ENCODE measurements at regions not wholly inside any gene's neighbourhood (a gene's known extent, or its start where the extent isn't known, plus 50 kb on each side); places are given as distances from the start of the nearest gene placed in this dataset.

DNA sequence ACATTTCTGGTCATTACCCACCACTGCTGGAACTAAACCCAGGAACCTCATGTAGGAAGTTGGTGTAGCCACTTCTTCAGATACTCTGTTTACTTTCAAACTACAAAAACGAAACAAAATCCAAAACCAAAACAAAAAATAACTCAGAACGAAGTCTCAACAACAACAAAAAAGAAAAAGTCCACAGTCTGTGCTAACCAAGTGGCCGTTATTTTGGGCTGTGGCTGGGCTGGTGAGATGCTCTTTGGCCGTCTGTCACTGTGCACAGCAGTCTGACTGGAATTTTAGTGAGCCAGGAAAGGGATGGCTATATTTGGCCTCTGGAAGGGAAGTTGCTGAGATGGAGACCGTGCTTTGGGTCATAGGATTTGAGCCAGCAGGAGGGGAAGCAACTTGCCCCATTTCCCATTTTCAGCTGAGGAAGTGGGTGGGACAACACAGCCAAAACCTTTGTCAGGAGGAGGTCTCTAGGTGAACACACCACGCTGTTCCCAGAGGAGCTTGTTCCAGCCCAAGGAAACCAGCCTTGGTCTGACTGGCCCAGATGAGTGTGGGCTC, 334.1 kb downstream of the ZSWIM6 start:
- H3K4me3 Mint-ChIP-seq = peak overlapping the region in 1 of 7 donors; percentile 22
- H3K27ac Mint-ChIP-seq = no peak overlapping the region
- peaks cover 3 to 10% of the 10 kb centered on the region in 2 donors for H3K27me3 Mint-ChIP-seq
- ChIA-PET POLR2A (no interaction called here), CTCF (interaction anchor here (3.4 kb wide), 1 partner anchor 8 kb away, joined by 16 read pairs; no protein-coding TSS in a partner anchor)
- Histone ChIP-seq H3K27ac (ENCODE audit: low read depth, low read length) (no peak overlapping the region), H3K4me3 (ENCODE audit: low read length) (no peak overlapping the region), H3K9me3 (ENCODE audit: low read length) (no peaks in the 10 kb centered on the region), H3K4me1 (ENCODE audit: insufficient read depth, low read length) (no peaks in the 10 kb centered on the region), H3K36me3 (ENCODE audit: insufficient read depth, low read length) (no peaks in the 10 kb centered on the region), H3K27me3 (ENCODE audit: insufficient read depth, low read length, poor library complexity, severe bottlenecking) (no peaks in the 10 kb centered on the region)
- H3K4me1 Mint-ChIP-seq = no peaks in the 10 kb centered on the region
- no peaks in the 10 kb centered on the region for H3K36me3 Mint-ChIP-seq
- no peaks in the 10 kb centered on the region for H3K9me3 Mint-ChIP-seq
- DNase-seq = no peak

- CTCF ChIA-PET = interaction anchor here (3.4 kb wide), 1 partner anchor 9 kb away, joined by 16 read pairs; no protein-coding TSS in a partner anchor
- H3K27ac Mint-ChIP-seq = no peak overlapping the region
- no peaks in the 10 kb centered on the region for H3K36me3 Mint-ChIP-seq
- no peaks in the 10 kb centered on the region for H3K4me1 ChIP-seq (ENCODE audit: insufficient read depth, low read length)
- H3K27me3 Mint-ChIP-seq = peaks cover 2 to 8% of the 10 kb centered on the region in 2 donors
- H3K27me3 ChIP-seq (ENCODE audit: insufficient read depth, low read length, poor library complexity, severe bottlenecking) = no peaks in the 10 kb centered on the region
- no peak overlapping the region for H3K27ac ChIP-seq (ENCODE audit: low read depth, low read length)
- no peaks in the 10 kb centered on the region for H3K36me3 ChIP-seq (ENCODE audit: insufficient read depth, low read length)
- no peak overlapping the region for H3K4me3 Mint-ChIP-seq
- H3K9me3 ChIP-seq (ENCODE audit: low read length) = no peaks in the 10 kb centered on the region
- no peaks in the 10 kb centered on the region for H3K4me1 Mint-ChIP-seq
- no peak overlapping the region for H3K4me3 ChIP-seq (ENCODE audit: low read length)
- POLR2A ChIA-PET = no interaction called here
- H3K9me3 Mint-ChIP-seq = no peaks in the 10 kb centered on the region
- no peak for DNase-seq
Measured at GRCh38 chr5:61667525-61668218, 335.6 kb downstream of the ZSWIM6 start.

DNA sequence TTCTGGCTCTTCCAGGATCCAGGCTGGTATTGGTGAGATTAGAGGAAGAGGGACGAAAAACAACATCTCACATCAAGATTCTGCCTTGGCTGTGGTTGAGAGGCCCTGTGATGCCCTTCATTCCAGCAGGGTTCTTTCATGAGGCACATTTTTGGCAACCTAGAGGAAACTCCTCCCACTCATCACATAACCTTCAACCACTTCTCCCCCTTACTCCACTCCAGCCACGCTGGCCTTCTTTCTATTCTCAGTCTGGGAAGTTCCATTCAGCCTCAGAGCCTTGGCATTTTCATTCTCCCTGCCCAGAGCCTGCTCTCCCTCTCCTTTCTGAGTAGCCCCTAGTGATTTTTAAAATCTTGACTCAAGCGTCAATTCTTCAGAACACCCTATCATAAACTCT, 337.5 kb downstream of the ZSWIM6 start:
- Histone ChIP-seq H3K4me1 (ENCODE audit: insufficient read depth, low read length) (no peaks in the 10 kb centered on the region), H3K27ac (ENCODE audit: low read depth, low read length) (no peak overlapping the region), H3K27me3 (ENCODE audit: insufficient read depth, low read length, poor library complexity, severe bottlenecking) (no peaks in the 10 kb centered on the region), H3K9me3 (ENCODE audit: low read length) (no peaks in the 10 kb centered on the region), H3K4me3 (ENCODE audit: low read length) (no peak overlapping the region), H3K36me3 (ENCODE audit: insufficient read depth, low read length) (no peaks in the 10 kb centered on the region)
- H3K4me1 Mint-ChIP-seq = no peaks in the 10 kb centered on the region
- DNase-seq = no peak
- no peaks in the 10 kb centered on the region for H3K9me3 Mint-ChIP-seq
- no peak overlapping the region for H3K27ac Mint-ChIP-seq
- ChIA-PET CTCF (interaction anchor here (3.4 kb wide), 1 partner anchor 11 kb away, joined by 16 read pairs; no protein-coding TSS in a partner anchor), POLR2A (no interaction called here)
- no peak overlapping the region for H3K4me3 Mint-ChIP-seq
- H3K27me3 Mint-ChIP-seq = peaks cover 11 to 13% of the 10 kb centered on the region in 2 donors
- no peaks in the 10 kb centered on the region for H3K36me3 Mint-ChIP-seq

DNA sequence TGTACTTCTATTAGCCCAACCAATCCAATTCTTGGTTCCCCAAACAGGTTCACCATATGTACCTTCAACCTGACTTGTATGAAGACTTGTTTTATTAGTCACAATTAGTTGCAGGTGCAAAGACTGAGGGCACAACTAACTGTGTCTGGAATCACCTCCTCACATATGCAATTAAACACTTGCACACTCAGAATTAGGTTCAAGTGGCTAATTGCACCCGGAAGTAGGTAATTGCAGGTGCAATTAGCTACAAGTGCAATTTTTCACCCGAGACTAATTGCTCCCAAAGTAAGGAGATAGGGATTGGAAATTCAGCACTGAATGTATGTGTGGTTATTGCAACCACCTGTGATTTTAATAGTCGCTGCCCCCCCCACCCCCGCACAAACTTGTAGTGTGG, 338.9 kb downstream of the ZSWIM6 start:
- Mint-ChIP-seq H3K4me1 (no peaks in the 10 kb centered on the region), H3K9me3 (no peaks in the 10 kb centered on the region), H3K27ac (no peak overlapping the region), H3K27me3 (peaks cover 14 to 22% of the 10 kb centered on the region in 2 donors), H3K4me3 (no peak overlapping the region), H3K36me3 (no peaks in the 10 kb centered on the region)
- no peak for DNase-seq
- Histone ChIP-seq H3K4me1 (ENCODE audit: insufficient read depth, low read length) (no peaks in the 10 kb centered on the region), H3K27me3 (ENCODE audit: insufficient read depth, low read length, poor library complexity, severe bottlenecking) (no peaks in the 10 kb centered on the region), H3K4me3 (ENCODE audit: low read length) (no peak overlapping the region), H3K9me3 (ENCODE audit: low read length) (no peaks in the 10 kb centered on the region), H3K27ac (ENCODE audit: low read depth, low read length) (no peak overlapping the region), H3K36me3 (ENCODE audit: insufficient read depth, low read length) (no peaks in the 10 kb centered on the region)
- POLR2A ChIA-PET = no interaction called here
- CTCF ChIA-PET = interaction anchor here (1.6 kb wide), 1 partner anchor 12 kb away, joined by 3 read pairs; no protein-coding TSS in a partner anchor

- Mint-ChIP-seq H3K9me3 (no peaks in the 10 kb centered on the region), H3K27me3 (peaks cover 14 to 33% of the 10 kb centered on the region in 2 donors), H3K4me3 (no peak overlapping the region), H3K4me1 (no peaks in the 10 kb centered on the region), H3K36me3 (no peaks in the 10 kb centered on the region), H3K27ac (no peak overlapping the region)
- Histone ChIP-seq H3K9me3 (ENCODE audit: low read length) (no peaks in the 10 kb centered on the region), H3K36me3 (ENCODE audit: insufficient read depth, low read length) (no peaks in the 10 kb centered on the region), H3K4me3 (ENCODE audit: low read length) (no peak overlapping the region), H3K27me3 (ENCODE audit: insufficient read depth, low read length, poor library complexity, severe bottlenecking) (no peaks in the 10 kb centered on the region), H3K27ac (ENCODE audit: low read depth, low read length) (no peak overlapping the region), H3K4me1 (ENCODE audit: insufficient read depth, low read length) (no peaks in the 10 kb centered on the region)
- ChIA-PET POLR2A (no interaction called here), CTCF (no interaction called here)
- DNase-seq = no peak
Measured at GRCh38 chr5:61673007-61673735, 341.1 kb downstream of the ZSWIM6 start.

GRCh38 chr5:61674378-61674777, 342.3 kb downstream of the ZSWIM6 start:
- Histone ChIP-seq H3K4me1 (ENCODE audit: insufficient read depth, low read length) (no peaks in the 10 kb centered on the region), H3K4me3 (ENCODE audit: low read length) (no peak overlapping the region), H3K27me3 (ENCODE audit: insufficient read depth, low read length, poor library complexity, severe bottlenecking) (no peaks in the 10 kb centered on the region), H3K9me3 (ENCODE audit: low read length) (no peaks in the 10 kb centered on the region), H3K36me3 (ENCODE audit: insufficient read depth, low read length) (no peaks in the 10 kb centered on the region), H3K27ac (ENCODE audit: low read depth, low read length) (no peak overlapping the region)
- Mint-ChIP-seq H3K36me3 (no peaks in the 10 kb centered on the region), H3K9me3 (no peaks in the 10 kb centered on the region), H3K4me1 (no peaks in the 10 kb centered on the region), H3K27ac (no peak overlapping the region), H3K27me3 (peaks cover 16 to 41% of the 10 kb centered on the region in 2 donors), H3K4me3 (no peak overlapping the region)
- POLR2A ChIA-PET = no interaction called here
- DNase-seq = no peak
- CTCF ChIA-PET = no interaction called here

GRCh38 chr5:61675015-61675692, 343.1 kb downstream of the ZSWIM6 start:
- Histone ChIP-seq H3K4me3 (ENCODE audit: low read length) (no peak overlapping the region), H3K36me3 (ENCODE audit: insufficient read depth, low read length) (no peaks in the 10 kb centered on the region), H3K4me1 (ENCODE audit: insufficient read depth, low read length) (no peaks in the 10 kb centered on the region), H3K9me3 (ENCODE audit: low read length) (no peaks in the 10 kb centered on the region), H3K27me3 (ENCODE audit: insufficient read depth, low read length, poor library complexity, severe bottlenecking) (no peaks in the 10 kb centered on the region), H3K27ac (ENCODE audit: low read depth, low read length) (no peak overlapping the region)
- DNase-seq = no peak
- no peaks in the 10 kb centered on the region for H3K36me3 Mint-ChIP-seq
- H3K27me3 Mint-ChIP-seq = peaks cover 16 to 42% of the 10 kb centered on the region in 2 donors
- CTCF ChIA-PET = no interaction called here
- H3K4me1 Mint-ChIP-seq = no peaks in the 10 kb centered on the region
- no peaks in the 10 kb centered on the region for H3K9me3 Mint-ChIP-seq
- no peak overlapping the region for H3K4me3 Mint-ChIP-seq
- no peak overlapping the region for H3K27ac Mint-ChIP-seq
- POLR2A ChIA-PET = no interaction called here

DNA sequence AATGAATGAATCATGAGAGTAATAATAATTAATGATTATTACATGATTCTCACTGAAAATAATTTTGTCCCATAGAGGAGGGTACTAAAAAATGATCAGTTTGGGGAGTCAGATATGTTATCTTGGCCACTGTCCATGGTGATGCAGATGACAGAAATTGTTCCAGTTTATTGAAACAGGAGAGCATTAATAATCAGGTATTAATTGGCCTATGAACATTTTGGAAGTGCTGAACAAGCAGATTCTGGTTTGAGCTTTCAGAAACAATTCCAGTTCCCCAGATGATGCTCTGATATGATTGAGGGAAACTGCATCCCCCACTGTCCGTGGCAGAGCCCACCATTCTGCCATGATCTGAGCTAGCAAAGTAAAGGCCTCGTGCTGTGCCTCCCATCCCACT, 345.2 kb downstream of the ZSWIM6 start:
- H3K9me3 ChIP-seq (ENCODE audit: low read length) = no peaks in the 10 kb centered on the region
- H3K9me3 Mint-ChIP-seq = no peaks in the 10 kb centered on the region
- DNase-seq = no peak
- H3K27ac ChIP-seq (ENCODE audit: low read depth, low read length) = no peak overlapping the region
- H3K36me3 Mint-ChIP-seq = no peaks in the 10 kb centered on the region
- H3K36me3 ChIP-seq (ENCODE audit: insufficient read depth, low read length) = no peaks in the 10 kb centered on the region
- H3K4me3 ChIP-seq (ENCODE audit: low read length) = no peak overlapping the region
- H3K4me1 ChIP-seq (ENCODE audit: insufficient read depth, low read length) = no peaks in the 10 kb centered on the region
- ChIA-PET CTCF (no interaction called here), POLR2A (no interaction called here)
- H3K27me3 Mint-ChIP-seq = peaks cover 16 to 48% of the 10 kb centered on the region in 2 donors
- H3K27ac Mint-ChIP-seq = no peak overlapping the region
- H3K4me1 Mint-ChIP-seq = no peaks in the 10 kb centered on the region
- H3K4me3 Mint-ChIP-seq = no peak overlapping the region
- no peaks in the 10 kb centered on the region for H3K27me3 ChIP-seq (ENCODE audit: insufficient read depth, low read length, poor library complexity, severe bottlenecking)
